CD14-positive monocyte (primary cell): ENCODE measurements at regions not wholly inside any gene's neighbourhood (a gene's known extent, or its start where the extent isn't known, plus 50 kb on each side); places are given as distances from the start of the nearest gene placed in this dataset.

Experiments used
- DNase-seq, 3 donors: peaks; one replicate each; pipeline ENCODE4 v3.0.0-alpha.2; 2011 to 2022
- H2AFZ ChIP-seq: 2 replicates; pipeline ENCODE4 v1.6.0; 2012; ENCODE audit warnings: mild to moderate bottlenecking, low read depth, low read length, inconsistent platforms; ENCODE audit not compliant: insufficient read depth, poor library complexity, severe bottlenecking
- H3K27ac ChIP-seq, 2 donors: 1 replicate in 1 of 2; 2 replicates in 1 of 2; pipeline ENCODE4 v1.5.1; 2012 to 2013; ENCODE audit warnings: low read length in 2 of 2, control low read depth in 1 of 2, inconsistent platforms in 1 of 2, low read depth in 1 of 2, mild to moderate bottlenecking in 1 of 2
- H3K27me3 ChIP-seq, 2 donors: one replicate each; pipeline versions ENCODE4 v1.6.0 to v1.6.1; 2011 to 2013; ENCODE audit warnings: low read length in 2 of 2; ENCODE audit not compliant: control insufficient read depth in 2 of 2, insufficient read depth in 2 of 2
- H3K36me3 ChIP-seq, 2 donors: replicated peaks in 1 of 2; 1 replicate in 1 of 2; 2 replicates in 1 of 2; pipeline versions ENCODE4 v1.5.1 to v1.6.1; 2012 to 2013; ENCODE audit warnings: low read length in 2 of 2, control low read depth in 1 of 2, inconsistent platforms in 1 of 2, mild to moderate bottlenecking in 1 of 2; ENCODE audit not compliant: insufficient read depth in 2 of 2, control insufficient read depth in 1 of 2
- H3K4me1 ChIP-seq, 2 donors: 1 replicate in 1 of 2; 2 replicates in 1 of 2; pipeline versions ENCODE4 v1.5.1 to v1.6.1; 2012 to 2013; ENCODE audit warnings: low read length in 2 of 2, control low read depth in 1 of 2, inconsistent platforms in 1 of 2, mild to moderate bottlenecking in 1 of 2, moderate library complexity in 1 of 2; ENCODE audit not compliant: insufficient read depth in 2 of 2, control insufficient read depth in 1 of 2
- H3K4me2 ChIP-seq: replicated peaks from 2 replicates; pipeline ENCODE3; 2012; ENCODE audit warnings: low read length, moderate library complexity, mild to moderate bottlenecking; ENCODE audit not compliant: poor library complexity, severe bottlenecking; ENCODE audit errors: extremely low read depth
- H3K4me3 ChIP-seq, 3 experiments: fragments of 200-600 bp in 1 of 3; sonication (generic) in 1 of 3; replicated peaks in 1 of 3; 1 replicate in 2 of 3; 2 replicates in 1 of 3; pipeline ENCODE4 v1.5.1; 2011 to 2013; ENCODE audit warnings: low read length in 3 of 3, mild to moderate bottlenecking in 3 of 3, control low read depth in 2 of 3, low read depth in 2 of 3, inconsistent platforms in 1 of 3, moderate library complexity in 1 of 3
- H3K79me2 ChIP-seq: 2 replicates; pipeline ENCODE4 v1.6.0; 2012; ENCODE audit warnings: mild to moderate bottlenecking, control low read depth, inconsistent platforms, low read length, moderate library complexity; ENCODE audit not compliant: insufficient read depth
- H3K9ac ChIP-seq: 2 replicates; pipeline ENCODE4 v1.6.0; 2017; ENCODE audit warnings: low read length, mild to moderate bottlenecking; ENCODE audit not compliant: insufficient read depth, poor library complexity, severe bottlenecking
- H3K9me3 ChIP-seq, 2 donors: replicated peaks in 1 of 2; 1 replicate in 1 of 2; 2 replicates in 1 of 2; pipeline versions ENCODE4 v1.5.1 to v1.6.1; 2012 to 2013; ENCODE audit warnings: low read length in 2 of 2, control low read depth in 1 of 2; ENCODE audit not compliant: control insufficient read depth in 1 of 2, insufficient read depth in 1 of 2
- H4K20me1 ChIP-seq: 2 replicates; pipeline ENCODE4 v1.6.0; 2012; ENCODE audit warnings: mild to moderate bottlenecking, low read length, control low read depth, moderate library complexity; ENCODE audit not compliant: insufficient read depth
- H3K27ac Mint-ChIP-seq, 7 donors: one replicate each; pipeline ENCODE4 v1.8.0; 2020; ENCODE audit warnings: mild to moderate bottlenecking in 7 of 7, mixed read lengths in 7 of 7, moderate library complexity in 6 of 7, inconsistent platforms in 2 of 7
- H3K27me3 Mint-ChIP-seq, 3 donors: one replicate each; pipeline ENCODE4 v1.8.0; 2021 to 2022; ENCODE audit warnings: low read depth in 3 of 3, mild to moderate bottlenecking in 3 of 3, mixed read lengths in 3 of 3, moderate library complexity in 3 of 3, inconsistent platforms in 1 of 3
- H3K36me3 Mint-ChIP-seq, 2 donors: one replicate each; pipeline ENCODE4 v1.8.0; 2020; ENCODE audit warnings: mixed read lengths in 2 of 2, inconsistent platforms in 1 of 2, mild to moderate bottlenecking in 1 of 2
- H3K4me1 Mint-ChIP-seq: one replicate; pipeline ENCODE4 v1.8.0; 2020; ENCODE audit warnings: mild to moderate bottlenecking, mixed read lengths
- H3K4me3 Mint-ChIP-seq, 2 donors: one replicate each; pipeline ENCODE4 v1.8.0; 2020; ENCODE audit warnings: mild to moderate bottlenecking in 2 of 2, mixed read lengths in 2 of 2, moderate library complexity in 1 of 2
- H3K9me3 Mint-ChIP-seq, 7 donors: one replicate each; pipeline ENCODE4 v1.8.0; 2020 to 2022; ENCODE audit warnings: mixed read lengths in 7 of 7, mild to moderate bottlenecking in 6 of 7, moderate library complexity in 6 of 7, inconsistent platforms in 2 of 7
- CTCF ChIP-seq: fragments of 200-600 bp; IDR thresholded peaks from one replicate; pipeline ENCODE4 v1.8.0; 2022; ENCODE audit warnings: antibody characterized with exemption, mild to moderate bottlenecking
- WGBS: methylation state at CpG from one replicate; pipeline ENCODE4 v1.1.5; 2013; ENCODE audit warnings: missing lambda C conversion rate; ENCODE audit not compliant: insufficient coverage; 5-methylcytosine and 5-hydroxymethylcytosine counted together
- intact Hi-C, 2 donors: fragments of 100-400 bp; cut with micrococcal nuclease; formaldehyde crosslinking; loops; one replicate each; pipeline versions ENCODE4 v1.15.0 to v1.15.1; 2023

DNA sequence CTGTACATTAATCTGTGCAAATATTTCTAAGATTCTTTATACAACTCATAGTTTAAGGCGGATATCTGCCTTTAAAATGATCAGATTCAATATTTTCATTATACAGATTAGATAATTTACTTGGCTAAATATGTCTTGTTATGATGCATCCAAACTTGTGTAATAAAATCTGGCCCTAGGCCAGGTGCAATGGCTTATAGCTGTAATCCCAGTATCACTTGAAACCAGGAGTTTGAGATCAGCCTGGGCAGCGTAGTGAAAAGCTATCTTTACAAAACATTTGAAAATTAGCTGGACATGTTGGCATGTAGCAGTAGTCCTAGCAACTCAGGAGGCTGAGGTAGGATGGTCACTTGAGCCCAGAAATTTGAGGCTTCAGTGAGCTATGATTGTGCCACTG, 2002.2 kb upstream of the ACO1 start:
- no peaks in the 10 kb centered on the region for H3K4me1 Mint-ChIP-seq
- H3K9me3 Mint-ChIP-seq, result peaks cover 0 to under 1% (median 0%) of the 10 kb centered on the region in 7 donors
- no peak overlapping the region for H3K4me2 ChIP-seq
- no peak overlapping the region for H2AFZ ChIP-seq
- WGBS, result no CpG with 5 or more reads among the region's 2 CpGs
- no peak overlapping the region for H3K4me3 ChIP-seq
- no peaks in the 10 kb centered on the region for H4K20me1 ChIP-seq
- no peak for TF ChIP-seq CTCF
- H3K9ac ChIP-seq, result no peak overlapping the region
- no peak overlapping the region for H3K4me3 Mint-ChIP-seq
- no peaks in the 10 kb centered on the region for H3K4me1 ChIP-seq
- no peaks in the 10 kb centered on the region for H3K36me3 Mint-ChIP-seq
- no peak overlapping the region for H3K27ac Mint-ChIP-seq
- no peaks in the 10 kb centered on the region for H3K36me3 ChIP-seq
- no peaks in the 10 kb centered on the region for H3K27me3 Mint-ChIP-seq
- no peak overlapping the region for H3K27ac ChIP-seq
- no peaks in the 10 kb centered on the region for H3K27me3 ChIP-seq
- no peak for DNase-seq
- H3K9me3 ChIP-seq, result no peaks in the 10 kb centered on the region
- no peaks in the 10 kb centered on the region for H3K79me2 ChIP-seq
- intact Hi-C loops, result no loop called here

- Histone ChIP-seq H4K20me1 (no peaks in the 10 kb centered on the region), H3K79me2 (no peaks in the 10 kb centered on the region), H3K27me3 (no peaks in the 10 kb centered on the region), H2AFZ (no peak overlapping the region), H3K9me3 (peaks cover 10 to 19% of the 10 kb centered on the region in 2 donors), H3K9ac (no peak overlapping the region), H3K4me3 (no peak overlapping the region), H3K4me2 (no peak overlapping the region), H3K36me3 (no peaks in the 10 kb centered on the region), H3K27ac (no peak overlapping the region), H3K4me1 (no peaks in the 10 kb centered on the region)
- no peak for TF ChIP-seq CTCF
- Mint-ChIP-seq H3K4me3 (no peak overlapping the region), H3K4me1 (no peaks in the 10 kb centered on the region), H3K36me3 (no peaks in the 10 kb centered on the region), H3K27ac (no peak overlapping the region), H3K27me3 (no peaks in the 10 kb centered on the region), H3K9me3 (peaks cover 0 to 15% (median 8%) of the 10 kb centered on the region in 7 donors)
- DNase-seq, result no peak
- intact Hi-C loops, result no loop called here
- WGBS, result no CpG with 5 or more reads among the region's 3 CpGs
These were observed 1974.2 kb upstream of the ACO1 start for GRCh38 chr9:30410273-30410672.
